GM19467 (cell line): ENCODE measurements at regions not wholly inside any gene's neighbourhood (a gene's known extent, or its start where the extent isn't known, plus 50 kb on each side); places are given as distances from the start of the nearest gene placed in this dataset.

Source experiments
- ATAC-seq: cut with Tn5 transposase; IDR thresholded peaks from one replicate; pipeline ENCODE4 v1.9.1; 2021; ENCODE audit warnings: mild to moderate bottlenecking, moderate library complexity; ENCODE audit not compliant: unreplicated experiment

DNA sequence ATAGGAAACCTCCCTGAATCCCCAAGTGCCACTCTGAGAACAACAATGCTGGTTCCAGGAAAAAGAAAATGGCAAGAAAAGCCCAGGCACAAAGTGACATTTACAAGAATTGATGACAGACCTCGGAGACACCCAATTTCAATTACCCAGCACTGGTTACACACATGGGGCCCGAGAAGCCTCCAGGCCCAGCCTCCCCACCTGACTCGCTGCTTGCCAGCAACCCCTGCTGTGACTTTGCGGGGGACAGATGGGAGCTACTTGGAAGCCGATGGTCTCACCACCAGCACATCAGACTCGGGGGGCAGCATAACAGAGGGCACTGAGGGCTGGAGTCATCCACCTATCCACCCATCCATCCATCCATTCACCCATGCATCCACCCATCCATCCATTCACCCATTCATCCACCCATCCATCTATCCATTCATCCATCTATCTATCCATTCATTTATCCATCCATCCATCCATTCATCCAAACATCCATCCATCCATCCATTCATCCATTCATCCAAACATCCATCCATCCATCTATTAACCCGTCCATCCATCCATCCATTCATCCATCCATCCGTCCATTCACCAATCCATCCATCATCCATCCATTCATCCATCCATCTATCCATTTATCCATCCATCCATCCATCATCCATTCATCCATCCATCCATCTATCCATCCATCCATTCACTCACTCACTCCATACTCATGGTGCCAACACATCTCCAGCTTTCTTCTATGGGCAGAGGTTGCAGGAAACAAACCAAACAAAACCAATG lies 567.6 kb downstream of the BRD1 start:
- no peak for ATAC-seq

DNA sequence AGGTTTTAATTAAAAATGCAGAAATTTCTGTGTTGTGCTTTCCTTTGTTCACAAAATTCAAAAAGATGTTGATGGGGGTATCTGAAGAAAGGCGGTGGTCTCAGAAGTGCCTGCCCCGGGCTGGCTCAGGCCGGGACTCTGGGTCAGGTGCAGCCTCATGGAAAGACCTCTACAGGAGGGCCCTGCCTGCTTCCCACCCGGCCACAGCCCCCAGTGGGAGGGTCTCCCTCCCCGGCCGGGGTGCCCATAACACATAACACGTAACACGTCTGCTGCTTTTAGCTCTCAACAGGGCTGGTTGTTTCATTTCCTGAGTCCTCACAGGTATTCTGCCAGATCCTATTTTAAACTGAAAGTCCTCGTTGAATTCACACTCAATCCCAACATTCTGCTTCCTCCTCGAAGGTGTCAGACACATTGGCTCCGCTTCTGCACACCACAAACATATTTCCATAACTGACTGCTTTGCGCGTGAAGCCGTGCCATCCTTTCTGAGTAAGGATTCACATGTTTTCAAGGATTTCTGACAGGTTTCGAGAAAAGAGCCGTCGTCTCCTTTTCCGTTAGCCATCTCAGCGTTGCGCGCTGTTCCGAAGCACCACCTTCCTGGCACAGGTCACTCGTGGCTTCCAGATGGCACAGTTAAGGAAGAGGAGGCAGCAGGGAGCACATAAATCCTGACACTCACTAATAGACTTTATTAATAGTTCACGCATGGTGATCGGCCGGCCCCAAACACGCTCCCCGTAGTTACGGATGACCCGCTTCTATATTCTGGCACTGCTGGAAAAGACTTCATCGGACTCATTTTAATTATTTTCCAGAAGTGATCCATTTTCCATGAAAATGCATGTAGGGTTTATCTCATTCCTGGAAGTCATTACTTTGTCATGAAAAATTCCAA lies 569.3 kb downstream of the BRD1 start:
- no peak for ATAC-seq

DNA sequence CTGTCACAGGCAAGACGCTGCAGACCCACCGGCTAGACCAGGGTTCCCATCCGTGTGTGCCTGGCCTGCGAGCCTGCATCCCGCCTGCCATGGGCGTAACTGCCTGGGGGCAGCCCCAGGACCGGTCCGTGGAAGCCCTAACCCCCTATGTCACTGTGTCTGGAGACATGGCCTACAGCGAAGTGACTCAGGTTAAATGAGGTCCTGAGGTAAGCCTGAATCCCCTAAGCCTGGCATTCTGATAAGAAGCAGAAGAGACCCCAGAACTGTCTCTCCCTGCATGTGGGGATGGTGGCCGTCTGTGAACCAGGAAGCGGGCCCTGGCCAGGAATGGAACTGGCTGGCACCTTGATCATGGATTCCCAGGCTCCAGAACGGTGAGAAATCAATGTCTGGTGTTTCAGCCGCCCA lies 570.1 kb downstream of the BRD1 start:
- ATAC-seq, result no peak

DNA sequence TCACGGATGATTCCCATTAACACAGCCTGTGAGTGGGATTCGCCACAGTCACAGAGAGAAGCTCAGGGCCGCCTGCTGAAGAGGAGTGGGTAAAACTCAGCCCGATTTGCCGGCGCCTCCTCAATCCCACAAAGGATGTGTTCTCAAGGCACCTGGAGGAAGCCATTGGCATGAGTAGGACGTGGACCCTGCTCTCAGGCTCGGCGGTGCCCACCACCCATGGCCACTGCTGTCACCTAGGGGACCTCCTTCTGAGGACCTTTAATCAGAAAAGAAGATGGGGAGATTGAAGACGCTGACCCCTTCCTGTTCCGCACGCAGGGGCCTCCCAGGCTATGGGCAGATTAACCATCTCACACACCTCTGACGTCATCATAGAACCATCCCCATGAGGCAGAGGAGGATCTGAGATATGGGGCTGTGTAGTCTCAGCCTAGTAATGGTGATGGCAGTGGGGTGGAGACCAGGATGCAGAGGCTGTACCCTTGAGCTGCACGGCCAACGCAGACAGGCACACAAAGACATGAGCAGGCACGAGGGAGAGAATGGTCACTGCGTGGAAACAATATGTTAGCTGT lies 571.8 kb downstream of the BRD1 start:
- ATAC-seq, result no peak

DNA sequence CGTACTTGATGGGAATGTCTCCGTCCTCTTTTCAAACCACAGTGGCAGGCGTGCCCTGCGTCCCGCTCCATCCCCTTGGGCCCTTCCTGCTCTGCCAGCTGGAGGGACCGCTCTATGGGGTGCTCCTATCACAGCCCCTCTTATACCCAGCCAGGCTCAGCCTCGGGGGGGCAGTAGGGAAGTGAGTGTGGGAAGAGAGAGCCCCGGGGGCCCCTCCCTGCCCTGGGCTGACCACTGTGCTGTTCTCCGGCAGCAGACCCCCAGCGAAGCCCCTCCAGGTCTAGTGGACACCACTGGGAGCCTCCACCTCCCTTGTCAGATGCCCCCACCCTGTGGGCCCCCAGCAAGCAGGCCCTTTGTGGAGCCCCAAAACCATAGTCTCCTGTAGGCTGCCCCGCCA lies 572.5 kb downstream of the BRD1 start:
- ATAC-seq, result no peak

DNA sequence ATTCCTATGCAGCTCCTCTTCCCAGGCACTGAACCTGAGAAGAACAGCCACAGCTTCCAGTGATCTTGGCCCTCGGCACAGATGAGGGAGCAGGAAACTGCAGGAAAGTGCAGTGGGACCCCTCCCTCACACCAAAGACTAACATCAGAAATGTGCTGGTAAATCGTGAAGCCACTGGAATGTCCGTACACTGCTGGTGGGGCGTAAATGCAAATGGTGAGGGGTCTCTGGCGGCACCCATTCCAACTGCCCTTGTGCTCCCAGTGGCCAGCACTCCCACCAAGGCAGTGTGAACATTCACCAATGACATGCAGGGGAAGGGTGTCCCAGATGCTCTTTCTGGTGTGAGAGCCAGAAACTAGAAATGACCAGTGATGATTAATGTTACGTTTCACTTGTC lies 574.0 kb downstream of the BRD1 start:
- no peak for ATAC-seq

DNA sequence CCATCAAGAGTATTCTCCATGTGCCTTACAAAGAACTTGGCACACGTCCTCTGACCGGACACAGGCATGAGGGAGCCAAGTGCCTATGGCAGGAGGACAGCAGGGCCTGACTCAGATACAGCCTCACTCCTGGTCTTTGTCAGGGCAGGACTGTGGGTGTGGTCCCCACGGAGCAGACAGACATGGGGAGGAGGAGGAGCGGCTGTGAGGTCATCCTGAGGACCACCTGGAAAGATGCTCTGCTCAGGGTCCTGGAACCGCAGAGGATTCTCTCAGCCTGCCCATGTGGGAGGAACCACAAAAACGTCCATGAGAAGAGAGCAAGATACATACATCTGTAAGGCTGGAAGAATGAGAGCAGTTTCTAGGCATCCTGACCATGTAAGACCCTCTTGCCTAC lies 576.3 kb downstream of the BRD1 start:
- no peak for ATAC-seq

DNA sequence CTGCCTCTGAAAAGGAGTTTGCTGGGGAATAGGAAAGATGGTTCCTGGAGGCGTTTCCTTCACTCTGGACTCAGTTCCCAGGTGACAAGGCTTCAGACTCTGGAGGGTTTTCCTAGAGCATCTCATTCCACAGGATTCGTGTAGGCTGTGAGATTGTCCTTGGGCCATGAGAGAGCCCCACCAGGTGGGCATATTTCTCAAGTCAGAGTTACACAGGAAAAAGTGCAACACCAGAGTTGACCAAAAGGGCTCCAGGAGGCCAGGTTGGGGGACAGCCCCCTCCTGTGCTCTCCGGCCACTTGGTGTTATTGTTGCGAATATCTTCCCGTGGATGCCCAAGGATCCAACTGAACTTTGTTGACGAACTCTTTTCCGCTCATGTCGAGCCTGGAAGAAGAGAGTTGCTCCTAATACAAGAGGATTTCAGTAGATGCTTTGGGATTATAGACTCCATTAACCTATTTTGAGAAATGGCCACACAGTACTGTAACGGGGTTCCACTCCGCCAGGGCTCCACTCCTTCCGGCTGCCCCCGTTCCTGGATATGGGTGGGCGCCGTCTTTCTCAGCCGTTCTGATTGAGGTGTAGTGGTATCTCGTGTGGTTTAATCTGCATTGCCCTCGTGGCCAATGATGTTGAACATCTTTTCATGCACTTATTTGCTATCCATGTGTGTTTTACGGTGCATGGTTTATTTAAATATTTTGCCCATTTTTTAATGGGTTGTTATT lies 580.3 kb downstream of the BRD1 start:
- no peak for ATAC-seq

DNA sequence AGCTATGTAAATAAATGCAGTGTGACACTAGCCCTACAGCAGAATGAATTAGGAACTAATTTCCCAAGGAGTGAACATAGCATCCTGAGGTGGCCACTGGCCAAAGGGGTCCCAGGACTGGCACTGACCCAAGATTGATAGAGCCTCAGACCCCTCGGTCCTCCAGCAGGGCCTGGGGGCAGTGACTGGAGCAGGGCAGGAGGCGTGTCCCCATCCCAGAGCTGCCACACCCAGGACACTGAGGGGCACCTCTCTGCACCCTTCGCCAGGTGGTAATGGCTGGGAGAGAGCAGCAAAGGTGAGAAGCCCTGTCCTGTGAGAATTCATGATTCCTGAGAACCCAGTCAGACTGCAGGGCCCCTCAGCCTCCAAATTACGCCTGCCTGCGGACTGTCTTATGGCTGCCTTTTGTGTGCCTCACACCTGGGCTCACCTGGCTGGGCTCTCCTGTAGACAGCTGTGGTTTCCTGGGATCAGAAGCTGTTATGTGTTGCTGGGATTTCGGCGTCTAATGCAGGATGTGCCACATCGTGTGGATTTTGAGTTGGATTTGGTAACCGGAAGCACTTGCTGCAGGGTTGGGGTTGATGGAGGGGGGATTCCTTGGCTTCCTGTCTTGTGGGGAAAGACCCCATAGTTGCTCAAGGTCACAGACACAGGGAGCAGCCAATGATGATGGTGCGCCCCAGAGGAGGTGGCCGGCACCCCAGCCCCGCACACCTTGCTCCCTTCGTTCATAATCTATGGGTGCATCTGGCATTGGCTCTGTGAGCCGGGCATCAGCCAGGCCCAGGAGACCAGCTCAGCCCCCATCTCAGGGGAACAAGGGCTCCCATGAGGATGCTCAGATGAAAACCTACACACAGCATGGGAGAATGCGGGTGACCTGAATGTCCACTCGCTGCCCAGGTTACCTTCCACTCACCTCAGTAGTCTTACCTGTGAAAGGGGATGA lies 582.9 kb downstream of the BRD1 start:
- ATAC-seq, result no peak

DNA sequence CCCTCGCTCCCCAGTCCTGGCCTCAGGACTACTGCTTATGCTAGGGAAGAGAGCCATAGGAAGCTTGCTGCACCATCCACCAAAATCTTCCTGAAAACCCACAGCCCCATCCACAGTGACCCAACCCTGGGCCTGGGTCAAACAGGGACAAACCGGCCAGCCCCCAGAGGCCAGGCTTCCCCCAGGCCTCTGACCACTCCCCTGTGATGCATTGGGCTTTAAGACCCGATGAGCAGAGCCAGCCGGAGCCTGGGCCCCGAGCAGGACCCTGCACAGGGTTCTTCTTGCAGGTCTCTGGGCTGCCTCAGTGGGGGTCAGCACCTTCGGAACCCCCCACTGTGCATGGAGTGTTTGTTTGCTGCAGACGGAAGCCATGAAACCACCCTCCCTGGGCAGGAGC lies 583.7 kb downstream of the BRD1 start:
- ATAC-seq, result no peak

DNA sequence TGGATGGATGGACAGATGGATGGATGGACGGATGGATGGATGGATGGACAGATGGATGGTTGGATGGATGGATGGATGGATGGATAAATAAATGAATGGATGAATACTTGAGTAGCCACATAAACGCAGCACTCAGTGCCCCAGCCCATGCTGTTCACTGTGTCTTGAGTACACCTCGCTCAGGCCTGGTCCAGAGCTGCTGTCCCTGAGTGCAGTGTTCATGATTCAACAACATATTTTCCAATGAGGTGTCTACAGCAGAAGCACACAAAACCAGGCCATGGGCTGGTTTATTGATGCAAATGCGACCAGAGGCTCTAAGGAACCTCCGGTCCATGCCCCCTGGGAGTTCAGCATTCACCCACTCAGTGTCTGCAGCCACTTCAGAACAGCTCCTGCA lies 584.3 kb downstream of the BRD1 start:
- ATAC-seq, result no peak

DNA sequence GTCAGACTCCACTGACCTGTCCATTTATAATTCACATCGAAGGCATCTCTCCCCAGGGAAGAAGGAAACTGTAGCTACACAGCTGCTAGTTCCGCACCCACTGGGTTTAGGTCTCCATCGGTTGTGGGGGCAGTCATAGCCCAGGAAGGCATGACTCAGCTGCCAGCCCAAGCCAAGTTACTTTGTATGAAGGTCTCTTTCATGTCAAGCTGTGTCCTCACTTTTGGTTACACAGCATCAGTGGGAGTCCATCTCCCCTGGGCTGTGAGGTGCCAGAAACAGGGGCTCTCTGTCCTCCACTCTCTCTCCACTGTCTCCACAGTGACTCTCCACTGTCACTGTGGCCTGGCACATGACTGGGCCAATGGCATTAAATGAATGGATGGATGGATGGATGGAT lies 585.2 kb downstream of the BRD1 start:
- ATAC-seq, result no peak

DNA sequence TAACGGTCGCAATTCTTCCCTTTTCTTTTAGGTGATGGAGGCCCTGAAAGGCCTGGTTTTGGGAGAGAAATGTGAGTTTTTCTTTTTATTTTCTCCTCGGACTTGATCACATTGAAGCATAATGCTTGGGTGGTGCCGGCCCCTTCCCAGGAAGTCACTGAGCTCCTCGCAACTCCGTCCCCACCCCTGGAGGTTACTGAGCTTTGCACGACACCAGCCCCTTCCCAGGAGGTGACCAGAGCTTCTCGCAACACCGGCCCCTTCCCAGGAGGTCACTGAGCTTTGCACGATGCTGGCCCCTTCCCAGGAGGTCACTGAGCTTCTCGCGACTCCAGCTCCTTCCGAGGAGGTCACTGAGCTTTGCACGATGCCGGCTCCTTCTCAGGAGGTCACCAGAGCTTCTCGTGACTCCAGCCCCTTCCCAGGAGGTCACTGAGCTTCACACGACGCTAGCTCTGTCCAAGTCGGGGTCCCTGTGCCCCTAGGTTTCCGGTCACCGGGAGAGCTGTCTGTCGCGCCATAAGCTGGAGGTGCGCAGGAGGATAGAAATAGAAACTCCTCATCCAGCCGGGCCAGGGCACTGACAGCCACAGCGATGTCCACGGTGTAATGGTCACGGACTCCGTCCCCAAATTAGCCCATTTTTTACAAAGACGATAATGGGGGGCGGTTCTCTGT lies 586.4 kb downstream of the BRD1 start:
- no peak for ATAC-seq

DNA sequence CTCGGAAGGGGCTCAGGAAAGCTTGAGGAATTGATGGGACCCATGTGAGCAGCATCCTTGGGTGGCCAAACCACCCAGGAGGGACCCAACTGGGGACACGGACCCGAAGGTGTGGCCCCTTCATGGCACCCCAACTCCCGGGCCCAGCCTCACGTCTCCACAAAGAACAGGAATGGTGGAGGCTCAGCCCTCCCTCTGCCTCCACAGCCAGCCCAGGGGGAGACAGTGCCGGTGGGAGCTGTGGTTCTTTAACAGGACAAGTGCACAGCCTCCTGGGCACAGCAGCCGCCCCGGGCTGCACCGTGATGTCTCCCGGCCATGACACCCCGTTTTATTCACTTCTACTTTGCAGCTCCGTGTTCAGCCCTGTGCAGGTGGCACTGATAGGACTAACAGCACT lies 587.2 kb downstream of the BRD1 start:
- no peak for ATAC-seq

DNA sequence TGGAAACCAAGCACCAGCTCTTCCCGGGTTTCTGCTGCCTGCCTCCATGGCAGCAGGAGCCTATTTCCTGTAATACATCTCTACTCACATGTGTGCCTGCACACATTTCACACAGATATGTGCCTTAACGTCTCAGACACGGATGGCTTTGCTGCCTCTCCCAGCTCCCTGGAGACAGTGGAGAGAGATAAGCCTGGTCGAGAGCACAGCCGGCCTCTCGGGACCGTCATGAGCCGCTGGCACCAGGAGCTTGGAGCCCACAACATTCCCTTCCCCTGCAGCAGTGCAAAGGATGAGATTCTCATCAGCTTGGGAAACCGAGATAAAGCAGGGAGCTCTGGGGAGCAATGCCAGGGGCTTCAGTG lies 587.7 kb downstream of the BRD1 start:
- ATAC-seq, result no peak

DNA sequence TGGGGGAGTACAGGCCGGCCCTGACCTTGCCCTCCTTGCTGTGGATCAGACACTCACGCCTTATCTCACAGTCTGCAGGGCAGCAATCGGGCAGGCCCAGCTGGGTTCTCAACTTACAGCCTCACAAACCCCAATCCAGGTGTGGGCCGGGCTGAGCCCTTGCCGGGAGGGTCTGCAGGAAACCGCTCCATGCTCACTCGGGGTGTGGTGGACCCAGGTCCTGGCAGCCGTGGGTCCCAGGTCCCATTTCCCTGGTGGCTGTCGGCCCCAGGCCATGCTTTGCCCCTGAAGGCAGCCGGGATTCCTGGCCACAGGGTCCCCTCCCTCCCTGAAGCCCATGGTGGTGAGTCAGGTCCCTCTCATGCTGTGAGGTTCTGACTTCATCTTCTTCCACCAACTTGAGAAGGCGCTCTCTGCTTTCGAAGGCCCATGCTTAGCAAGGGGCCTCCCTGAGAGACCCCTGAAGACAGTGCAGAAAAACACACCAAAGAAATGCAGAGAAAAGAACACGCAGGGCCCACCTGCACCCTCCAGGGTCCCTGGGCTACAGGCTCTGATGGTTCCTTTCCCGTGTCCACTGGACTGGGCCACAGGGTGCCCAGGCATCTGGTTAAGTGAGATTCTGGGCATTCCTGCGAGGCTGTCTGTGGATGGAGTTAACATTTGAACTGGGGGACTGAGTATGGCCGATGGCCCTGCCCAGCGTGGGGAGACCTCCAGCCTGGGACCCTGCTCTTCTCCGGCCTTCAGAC lies 588.2 kb downstream of the BRD1 start:
- ATAC-seq, result no peak

DNA sequence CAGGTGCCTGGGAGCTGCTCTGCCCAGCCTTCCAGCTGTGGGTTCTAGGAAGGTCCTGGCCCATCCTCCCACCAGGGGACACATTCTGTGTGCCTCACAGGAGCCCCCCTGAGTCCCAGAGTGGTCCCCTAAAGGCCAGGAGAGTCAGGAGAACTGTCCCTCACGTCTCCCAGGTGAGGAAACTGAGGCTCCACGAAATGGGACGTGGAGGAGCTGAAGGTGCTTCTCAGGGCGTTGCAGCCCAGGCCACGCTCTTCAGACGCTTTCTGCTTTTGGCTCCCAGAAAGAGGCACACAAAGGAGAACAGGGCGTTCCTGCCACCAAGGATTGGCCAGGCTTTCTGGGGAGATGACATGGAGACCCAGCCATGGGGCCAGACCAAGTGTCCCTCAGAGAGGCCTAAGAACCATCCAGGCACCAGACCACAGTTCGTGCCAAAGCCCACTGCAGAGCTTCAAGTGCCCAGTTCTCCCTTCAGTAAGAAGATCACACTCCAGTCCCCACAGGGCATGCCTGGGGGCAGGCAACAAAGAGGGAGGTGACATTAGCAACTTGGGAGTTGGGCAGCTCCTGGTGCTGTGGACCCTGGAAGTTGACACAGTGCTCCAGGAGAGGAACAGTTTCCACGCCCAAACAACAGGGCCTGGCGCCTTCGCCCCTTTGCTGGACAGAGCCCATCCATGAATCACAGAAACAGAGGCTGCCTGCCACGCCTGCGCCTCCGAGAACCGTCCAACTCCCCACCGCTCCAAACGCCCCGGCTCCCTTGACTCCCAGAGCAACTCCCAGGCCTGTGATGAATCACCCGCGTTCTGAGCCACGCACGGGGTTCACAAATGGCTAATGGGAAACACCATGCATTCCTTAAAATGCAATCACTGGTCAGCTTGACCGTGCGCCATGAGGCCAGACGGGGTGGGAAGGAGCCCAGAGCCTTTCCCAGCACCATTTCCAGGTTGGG lies 589.2 kb downstream of the BRD1 start:
- ATAC-seq, result no peak

DNA sequence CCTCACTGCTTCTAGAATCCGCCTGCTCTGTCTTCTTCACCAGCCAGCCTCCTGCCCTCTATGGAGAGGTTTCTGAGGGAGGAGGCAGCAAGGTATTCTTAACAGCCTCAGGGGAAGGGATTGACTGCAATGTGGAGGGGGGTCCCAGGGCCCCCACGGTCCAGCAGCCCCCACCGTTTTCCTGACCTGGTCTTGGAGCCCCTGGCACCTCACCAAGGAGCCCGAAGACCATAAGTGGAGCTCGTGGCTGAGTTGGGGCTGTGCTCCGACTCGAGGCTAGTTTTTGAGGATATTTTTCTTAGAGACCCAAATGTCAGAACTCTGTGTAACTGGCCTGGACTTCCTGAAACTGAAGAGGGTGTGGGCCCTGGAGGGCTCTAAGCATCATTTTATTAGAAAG lies 590.0 kb downstream of the BRD1 start:
- no peak for ATAC-seq
